DND-41 (cell line): ENCODE measurements at regions not wholly inside any gene's neighbourhood (a gene's known extent, or its start where the extent isn't known, plus 50 kb on each side); places are given as distances from the start of the nearest gene placed in this dataset.

Experiments used
- ATAC-seq: fragments of 200-7000 bp; cut with Tn5 transposase; 3 replicates; pipeline ENCODE4 v1.9.1; 2021; ENCODE audit warnings: low read depth; ENCODE audit not compliant: insufficient read depth
- DNase-seq: peaks from one replicate; pipeline ENCODE4 v3.0.0-alpha.2; 2020
- H2AFZ ChIP-seq: 2 replicates; pipeline ENCODE4 v1.6.0; 2012; ENCODE audit warnings: low read depth, low read length
- H3K27ac ChIP-seq: 2 replicates; pipeline ENCODE4 v1.5.1; 2012; ENCODE audit warnings: low read length, inconsistent platforms
- H3K27me3 ChIP-seq: fragments of 200-600 bp; sonication (generic); 2 replicates; pipeline ENCODE4 v1.6.0; 2012; ENCODE audit warnings: low read length, mild to moderate bottlenecking, inconsistent platforms; ENCODE audit not compliant: insufficient read depth, poor library complexity
- H3K36me3 ChIP-seq: 2 replicates; pipeline ENCODE4 v1.5.1; 2012; ENCODE audit warnings: low read length, inconsistent platforms; ENCODE audit not compliant: insufficient read depth
- H3K4me1 ChIP-seq: 2 replicates; pipeline ENCODE4 v1.5.1; 2012; ENCODE audit warnings: mild to moderate bottlenecking, low read length; ENCODE audit not compliant: insufficient read depth
- H3K4me2 ChIP-seq: 2 replicates; pipeline ENCODE4 v1.6.0; 2012; ENCODE audit warnings: mild to moderate bottlenecking, moderate library complexity, low read length, inconsistent platforms; ENCODE audit not compliant: insufficient read depth
- H3K4me3 ChIP-seq, 2 experiments: fragments of 200-600 bp in 1 of 2; shearing (Covaris generic) in 1 of 2; 2 replicates each; pipeline ENCODE4 v1.5.1; 2012 to 2016; ENCODE audit warnings: inconsistent platforms in 2 of 2, low read length in 2 of 2, mild to moderate bottlenecking in 2 of 2, low read depth in 1 of 2, moderate library complexity in 1 of 2
- H3K79me2 ChIP-seq: 2 replicates; pipeline ENCODE4 v1.6.0; 2012; ENCODE audit warnings: low read length, inconsistent platforms; ENCODE audit not compliant: insufficient read depth
- H3K9ac ChIP-seq: 2 replicates; pipeline ENCODE4 v1.6.0; 2012; ENCODE audit warnings: low read depth, mild to moderate bottlenecking, inconsistent platforms, low read length, moderate library complexity
- H3K9me3 ChIP-seq: 2 replicates; pipeline ENCODE4 v1.5.1; 2012; ENCODE audit warnings: low read length, moderate library complexity, mild to moderate bottlenecking, inconsistent platforms; ENCODE audit not compliant: insufficient read depth, severe bottlenecking
- H4K20me1 ChIP-seq: 2 replicates; pipeline ENCODE4 v1.6.0; 2012; ENCODE audit warnings: low read length; ENCODE audit not compliant: insufficient read depth
- EZH2 ChIP-seq: IDR thresholded peaks from 3 replicates; pipeline ENCODE4 v1.6.1; 2012; ENCODE audit warnings: borderline replicate concordance, low read depth, mild to moderate bottlenecking, moderate library complexity, low read length, inconsistent platforms; ENCODE audit not compliant: severe bottlenecking
- TF ChIP-seq, protein P1 (sequence below): IDR thresholded peaks from 2 replicates; pipeline ENCODE4 v1.5.1; 2012; ENCODE audit warnings: borderline replicate concordance, low read length, moderate library complexity, mild to moderate bottlenecking; ENCODE audit not compliant: poor library complexity, severe bottlenecking; ENCODE audit errors: extremely low read depth

DNA sequence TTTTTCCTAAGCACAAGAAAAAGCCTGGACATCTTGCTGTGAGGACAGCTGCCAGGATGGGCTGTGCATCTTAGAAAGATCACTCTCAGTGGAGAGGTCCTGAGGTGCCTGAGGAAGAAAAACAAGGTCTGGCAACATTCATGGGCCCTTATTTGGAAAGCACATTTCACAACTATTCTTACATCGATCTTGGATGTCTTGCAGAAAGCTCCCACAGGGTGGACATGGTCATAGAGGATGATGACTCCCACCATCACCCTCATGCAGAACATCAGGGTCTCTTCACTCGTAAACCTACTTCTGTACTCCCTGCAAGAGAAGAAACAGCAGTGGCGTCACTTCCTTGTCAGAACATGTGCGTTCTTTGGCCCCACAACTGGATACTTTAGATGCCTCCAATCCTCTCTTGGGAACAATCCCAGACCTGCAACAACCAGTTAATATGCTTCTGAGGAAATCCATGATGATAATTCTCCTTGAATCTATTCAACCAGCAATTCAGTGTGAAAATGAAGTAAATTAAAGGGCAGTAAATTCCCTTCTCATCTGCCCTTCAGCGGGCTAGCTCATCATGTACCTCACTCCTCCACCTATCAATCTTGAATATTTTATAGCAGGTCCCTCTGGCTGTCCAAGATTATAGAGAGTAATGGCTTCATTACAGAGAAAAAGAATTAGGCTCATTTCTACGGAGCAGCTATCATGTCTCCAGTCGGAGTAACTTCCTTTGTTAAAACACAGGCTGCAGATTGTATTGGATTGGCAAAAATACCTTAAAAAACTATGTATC lies 106.2 kb downstream of the CYRIA start:
- Histone ChIP-seq H4K20me1 (no peaks in the 10 kb centered on the region), H3K4me3 (no peak overlapping the region), H3K36me3 (no peaks in the 10 kb centered on the region), H3K4me1 (no peaks in the 10 kb centered on the region), H3K9me3 (no peaks in the 10 kb centered on the region), H3K79me2 (no peaks in the 10 kb centered on the region), H3K4me2 (no peak overlapping the region), H3K9ac (no peak overlapping the region), H2AFZ (no peak overlapping the region), H3K27ac (no peak overlapping the region), H3K27me3 (no peaks in the 10 kb centered on the region)
- ATAC-seq (no peak), DNase-seq (no peak)
- TF ChIP-seq, protein P1, sequence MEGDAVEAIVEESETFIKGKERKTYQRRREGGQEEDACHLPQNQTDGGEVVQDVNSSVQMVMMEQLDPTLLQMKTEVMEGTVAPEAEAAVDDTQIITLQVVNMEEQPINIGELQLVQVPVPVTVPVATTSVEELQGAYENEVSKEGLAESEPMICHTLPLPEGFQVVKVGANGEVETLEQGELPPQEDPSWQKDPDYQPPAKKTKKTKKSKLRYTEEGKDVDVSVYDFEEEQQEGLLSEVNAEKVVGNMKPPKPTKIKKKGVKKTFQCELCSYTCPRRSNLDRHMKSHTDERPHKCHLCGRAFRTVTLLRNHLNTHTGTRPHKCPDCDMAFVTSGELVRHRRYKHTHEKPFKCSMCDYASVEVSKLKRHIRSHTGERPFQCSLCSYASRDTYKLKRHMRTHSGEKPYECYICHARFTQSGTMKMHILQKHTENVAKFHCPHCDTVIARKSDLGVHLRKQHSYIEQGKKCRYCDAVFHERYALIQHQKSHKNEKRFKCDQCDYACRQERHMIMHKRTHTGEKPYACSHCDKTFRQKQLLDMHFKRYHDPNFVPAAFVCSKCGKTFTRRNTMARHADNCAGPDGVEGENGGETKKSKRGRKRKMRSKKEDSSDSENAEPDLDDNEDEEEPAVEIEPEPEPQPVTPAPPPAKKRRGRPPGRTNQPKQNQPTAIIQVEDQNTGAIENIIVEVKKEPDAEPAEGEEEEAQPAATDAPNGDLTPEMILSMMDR, result no peak
- TF ChIP-seq EZH2, result no peak

DNA sequence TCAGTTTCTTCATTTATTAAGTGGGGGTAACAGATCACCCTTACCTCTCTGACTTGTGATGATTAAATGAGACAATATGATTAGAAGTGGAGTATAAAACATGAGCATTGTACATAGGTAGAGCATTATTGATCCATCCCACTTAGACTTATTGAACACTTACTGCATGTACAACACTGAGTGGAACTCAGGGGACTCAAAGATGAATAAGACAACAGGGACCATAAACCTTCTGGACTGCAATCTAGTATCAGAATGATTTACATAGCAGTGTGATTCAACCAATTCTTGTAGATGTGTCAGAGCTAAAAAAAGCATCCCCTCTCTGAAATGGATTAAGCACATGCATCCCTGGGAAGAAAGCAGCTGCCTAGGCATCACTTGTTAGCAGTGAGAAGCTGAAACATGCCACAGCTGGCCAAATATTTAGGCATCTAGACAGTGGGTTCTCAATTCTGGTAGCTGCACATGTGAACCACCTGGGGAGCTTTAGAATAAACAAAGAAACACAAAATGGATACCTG lies 111.5 kb downstream of the CYRIA start:
- Histone ChIP-seq H3K27ac (no peak overlapping the region), H3K9me3 (no peaks in the 10 kb centered on the region), H3K4me2 (no peak overlapping the region), H3K9ac (no peak overlapping the region), H2AFZ (no peak overlapping the region), H3K4me1 (no peaks in the 10 kb centered on the region), H3K27me3 (no peaks in the 10 kb centered on the region), H3K36me3 (no peaks in the 10 kb centered on the region), H3K79me2 (no peaks in the 10 kb centered on the region), H4K20me1 (no peaks in the 10 kb centered on the region), H3K4me3 (no peak overlapping the region)
- DNase-seq, result no peak
- no peak for ATAC-seq
- TF ChIP-seq, protein P1, result no peak
- TF ChIP-seq EZH2, result no peak

DNA sequence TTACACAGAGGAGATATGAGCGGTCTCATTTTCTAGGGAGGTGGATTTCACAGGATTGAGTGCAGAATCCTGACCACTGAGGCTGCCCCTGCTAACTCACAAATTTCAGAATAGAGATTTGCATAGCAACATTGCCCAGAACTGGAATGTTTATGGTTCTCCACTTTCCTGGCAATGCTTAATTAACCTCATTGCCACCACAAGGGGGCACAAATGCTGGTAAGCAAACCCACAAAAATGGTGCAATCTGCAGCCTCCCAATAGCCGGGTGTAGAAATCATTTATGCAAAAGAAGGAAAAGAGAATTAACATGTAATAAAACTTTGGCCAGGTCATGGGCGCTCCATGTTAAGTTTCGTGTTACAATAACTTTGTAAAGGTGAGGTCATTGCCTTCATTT lies 112.4 kb downstream of the CYRIA start:
- Histone ChIP-seq H3K79me2 (no peaks in the 10 kb centered on the region), H3K4me1 (no peaks in the 10 kb centered on the region)
- peak; percentile 27 for DNase-seq

More for the DNA sequence above, 112.4 kb downstream of the CYRIA start:
- Histone ChIP-seq H3K27me3 (no peaks in the 10 kb centered on the region), H3K27ac (no peak overlapping the region), H3K9ac (no peak overlapping the region), H3K9me3 (no peaks in the 10 kb centered on the region), H3K4me2 (no peak overlapping the region), H3K4me3 (no peak overlapping the region), H3K36me3 (no peaks in the 10 kb centered on the region), H2AFZ (no peak overlapping the region), H4K20me1 (no peaks in the 10 kb centered on the region)
- TF ChIP-seq EZH2, result no peak
- TF ChIP-seq, protein P1, result peak; percentile 49
- 0 out of 3 replicates have a peak, but pooled peaks have one; percentile 37 for ATAC-seq
